Activated CD8-positive, alpha-beta T cell treated with anti-CD3 and anti-CD28 coated beads for 36 hours (primary cell): ENCODE measurements at regions not wholly inside any gene's neighbourhood (a gene's known extent, or its start where the extent isn't known, plus 50 kb on each side); places are given as distances from the start of the nearest gene placed in this dataset.
A peak's percentile ranks its signal among the peaks of the same experiment; 100 is the strongest.
"Not testable (repeated sequence)": the region's sequence is repeated elsewhere in the genome, so short reads cannot be mapped to it uniquely, and the experiment has no call there.

Experiments
- ATAC-seq: fragments of 200-7000 bp; cut with Tn5 transposase; one replicate; pipeline ENCODE4 v1.10.0; 2021; ENCODE audit warnings: mild to moderate bottlenecking, moderate library complexity
- CTCF ChIA-PET: fragments of 350-600 bp; sonication (Branson Sonifier 250); formaldehyde crosslinking; loops from one replicate; lab custom pipeline; 2021; ENCODE audit warnings: antibody characterized with exemption; lab: Charles Lee
- POLR2A ChIA-PET: fragments of 350-600 bp; sonication (Branson Sonifier 250); formaldehyde crosslinking; loops from one replicate; lab custom pipeline; 2021; ENCODE audit warnings: antibody characterized with exemption; lab: Charles Lee
- DNase-seq: peaks from one replicate; pipeline ENCODE4 v3.0.0-alpha.2; 2020
- H3K27ac Mint-ChIP-seq: one replicate; pipeline ENCODE4 v1.8.0; 2021; ENCODE audit warnings: mild to moderate bottlenecking, mixed read lengths
- H3K27me3 Mint-ChIP-seq: one replicate; pipeline ENCODE4 v1.8.0; 2021; ENCODE audit warnings: mixed read lengths
- H3K36me3 Mint-ChIP-seq: one replicate; pipeline ENCODE4 v1.8.0; 2021; ENCODE audit warnings: low read depth, mixed read lengths
- H3K4me1 Mint-ChIP-seq: one replicate; pipeline ENCODE4 v1.8.0; 2021; ENCODE audit warnings: low read depth, mixed read lengths
- H3K4me3 Mint-ChIP-seq: one replicate; pipeline ENCODE4 v1.8.0; 2021; ENCODE audit warnings: mild to moderate bottlenecking, moderate library complexity, mixed read lengths
- H3K9me3 Mint-ChIP-seq: one replicate; pipeline ENCODE4 v1.8.0; 2021; ENCODE audit warnings: mixed read lengths
- intact Hi-C: fragments of 100-400 bp; cut with micrococcal nuclease; formaldehyde crosslinking; loops from one replicate; pipeline ENCODE4 v1.10.0; 2022
- TF ChIP-seq, protein P1 (sequence below): fragments of 200-600 bp; IDR thresholded peaks from one replicate; pipeline ENCODE4 v1.8.0; 2022; ENCODE audit warnings: antibody characterized with exemption, mild to moderate bottlenecking

GRCh38 chr15:47900751-47901150, 183.4 kb downstream of the SEMA6D start:
- H3K9me3 Mint-ChIP-seq: peaks cover 15% of the 10 kb centered on the region
- DNase-seq (no peak), ATAC-seq (no peak)
- H3K36me3 Mint-ChIP-seq: no peaks in the 10 kb centered on the region
- CTCF ChIA-PET: no interaction called here
- H3K27ac Mint-ChIP-seq: no peak overlapping the region
- H3K27me3 Mint-ChIP-seq: no peaks in the 10 kb centered on the region
- POLR2A ChIA-PET: no interaction called here
- intact Hi-C loops: no loop called here
- TF ChIP-seq, protein P1, sequence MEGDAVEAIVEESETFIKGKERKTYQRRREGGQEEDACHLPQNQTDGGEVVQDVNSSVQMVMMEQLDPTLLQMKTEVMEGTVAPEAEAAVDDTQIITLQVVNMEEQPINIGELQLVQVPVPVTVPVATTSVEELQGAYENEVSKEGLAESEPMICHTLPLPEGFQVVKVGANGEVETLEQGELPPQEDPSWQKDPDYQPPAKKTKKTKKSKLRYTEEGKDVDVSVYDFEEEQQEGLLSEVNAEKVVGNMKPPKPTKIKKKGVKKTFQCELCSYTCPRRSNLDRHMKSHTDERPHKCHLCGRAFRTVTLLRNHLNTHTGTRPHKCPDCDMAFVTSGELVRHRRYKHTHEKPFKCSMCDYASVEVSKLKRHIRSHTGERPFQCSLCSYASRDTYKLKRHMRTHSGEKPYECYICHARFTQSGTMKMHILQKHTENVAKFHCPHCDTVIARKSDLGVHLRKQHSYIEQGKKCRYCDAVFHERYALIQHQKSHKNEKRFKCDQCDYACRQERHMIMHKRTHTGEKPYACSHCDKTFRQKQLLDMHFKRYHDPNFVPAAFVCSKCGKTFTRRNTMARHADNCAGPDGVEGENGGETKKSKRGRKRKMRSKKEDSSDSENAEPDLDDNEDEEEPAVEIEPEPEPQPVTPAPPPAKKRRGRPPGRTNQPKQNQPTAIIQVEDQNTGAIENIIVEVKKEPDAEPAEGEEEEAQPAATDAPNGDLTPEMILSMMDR: no peak
- no peaks in the 10 kb centered on the region for H3K4me1 Mint-ChIP-seq
- H3K4me3 Mint-ChIP-seq: no peak overlapping the region

DNA sequence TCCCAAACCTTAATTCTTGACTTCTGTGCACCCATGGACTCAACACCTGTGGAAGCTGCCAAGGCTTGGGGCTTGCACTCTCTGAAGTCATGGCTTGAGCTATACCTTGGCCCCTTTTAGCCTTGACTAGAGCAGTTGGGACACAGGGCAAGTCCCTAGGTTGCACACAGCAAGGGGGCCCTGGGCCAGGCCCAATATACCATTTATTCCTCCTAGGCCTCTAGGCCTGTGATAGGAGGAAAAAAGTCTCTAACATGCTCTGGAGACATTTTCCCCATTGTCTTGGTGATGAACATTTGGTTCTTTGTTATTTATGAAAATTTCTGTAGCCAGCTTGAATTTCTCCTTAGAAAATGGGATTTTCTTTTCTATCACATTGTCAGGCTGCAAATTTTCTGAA, 186.1 kb downstream of the SEMA6D start:
- peaks cover 15% of the 10 kb centered on the region for H3K9me3 Mint-ChIP-seq
- H3K27me3 Mint-ChIP-seq: no peaks in the 10 kb centered on the region
- no peak overlapping the region for H3K27ac Mint-ChIP-seq
- no peak for ATAC-seq
- H3K4me1 Mint-ChIP-seq: no peaks in the 10 kb centered on the region
- TF ChIP-seq, protein P1: no peak
- H3K36me3 Mint-ChIP-seq: no peaks in the 10 kb centered on the region
- DNase-seq: no peak
- ChIA-PET CTCF (no interaction called here), POLR2A (no interaction called here)
- intact Hi-C loops: no loop called here
- H3K4me3 Mint-ChIP-seq: no peak overlapping the region

DNA sequence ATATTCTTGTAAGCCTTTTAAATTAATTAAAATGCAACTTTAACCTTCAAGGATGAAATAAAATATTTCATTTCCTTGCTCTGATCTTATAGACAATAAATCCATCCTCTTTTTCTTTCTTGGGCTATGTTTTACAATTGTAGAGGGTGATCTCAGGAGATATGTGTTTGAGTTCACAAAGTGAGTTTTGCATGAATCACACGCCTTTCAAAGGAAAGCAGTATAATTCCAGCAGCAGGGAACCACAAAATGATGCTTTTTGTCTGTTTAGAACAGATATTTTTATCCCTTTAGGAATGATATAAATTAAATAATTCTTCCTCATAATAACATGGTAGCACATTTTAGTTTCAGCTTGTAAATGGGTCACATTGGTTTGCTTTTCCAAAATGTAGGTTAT, 191.2 kb downstream of the SEMA6D start:
- ATAC-seq: no peak
- intact Hi-C loops: no loop called here
- H3K36me3 Mint-ChIP-seq: no peaks in the 10 kb centered on the region
- H3K27me3 Mint-ChIP-seq: no peaks in the 10 kb centered on the region
- H3K4me3 Mint-ChIP-seq: no peak overlapping the region
- ChIA-PET CTCF (no interaction called here), POLR2A (no interaction called here)
- H3K9me3 Mint-ChIP-seq: peaks cover 9% of the 10 kb centered on the region
- DNase-seq: no peak
- TF ChIP-seq, protein P1: no peak
- H3K4me1 Mint-ChIP-seq: no peaks in the 10 kb centered on the region
- no peak overlapping the region for H3K27ac Mint-ChIP-seq

- H3K4me1 Mint-ChIP-seq: no peaks in the 10 kb centered on the region
Measured at GRCh38 chr15:47908950-47909670, 191.8 kb downstream of the SEMA6D start.

DNA sequence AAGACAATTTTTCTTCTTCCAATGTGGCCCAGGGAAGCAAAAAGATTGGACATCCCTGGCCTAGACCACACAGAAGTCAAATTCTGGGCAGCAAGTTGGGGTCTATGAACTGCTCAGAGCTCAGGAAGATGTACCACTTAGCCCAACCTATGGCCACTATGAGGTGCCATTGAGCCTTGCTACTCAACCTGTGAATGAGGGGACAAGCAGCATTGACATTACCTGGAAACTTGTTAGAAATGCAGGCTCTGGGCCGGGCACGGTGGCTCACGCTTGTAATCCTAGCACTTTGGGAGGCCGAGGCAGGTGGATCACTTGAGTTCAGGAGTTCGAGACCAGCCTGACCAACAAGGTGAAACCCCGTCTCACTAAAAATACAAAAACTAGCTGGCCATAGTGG, 195.6 kb downstream of the SEMA6D start:
- H3K4me3 Mint-ChIP-seq, H3K27me3 Mint-ChIP-seq, POLR2A ChIA-PET, H3K27ac Mint-ChIP-seq, H3K36me3 Mint-ChIP-seq, ATAC-seq, H3K9me3 Mint-ChIP-seq, H3K4me1 Mint-ChIP-seq, intact Hi-C loops: not testable (repeated sequence)
- DNase-seq: peak; percentile 1
- CTCF ChIA-PET: interaction anchor here (0.8 to 1.0 kb wide), 2 partner anchors 9 to 75 kb away, joined by 3 read pairs; no protein-coding TSS in a partner anchor

More at GRCh38 chr15:47908950-47909670, 191.8 kb downstream of the SEMA6D start:
- ChIA-PET CTCF (no interaction called here), POLR2A (no interaction called here)
- DNase-seq: no peak
- H3K9me3 Mint-ChIP-seq: peaks cover 5% of the 10 kb centered on the region
- H3K4me3 Mint-ChIP-seq: no peak overlapping the region
- TF ChIP-seq, protein P1: no peak
- H3K27ac Mint-ChIP-seq: no peak overlapping the region
- H3K27me3 Mint-ChIP-seq: no peaks in the 10 kb centered on the region
- intact Hi-C loops: no loop called here
- no peaks in the 10 kb centered on the region for H3K36me3 Mint-ChIP-seq
- no peak for ATAC-seq
